ENCODE measurements at regions not wholly inside any gene's neighbourhood (a gene's known extent, or its start where the extent isn't known, plus 50 kb on each side); places are given as distances from the start of the nearest gene placed in this dataset.

- H3K36me3 ChIP-seq: no peaks in the 10 kb centered on the region
- no peak overlapping the region for H3K4me3 ChIP-seq
- WGBS, 2 donors (ENCODE audit: low coverage in 1 of 2): 91 to 92% methylated on average over 6 of the region's 6 CpGs
- H3K27ac ChIP-seq: no peak overlapping the region
- H3K4me1 ChIP-seq: no peaks in the 10 kb centered on the region
- H3K27me3 ChIP-seq: no peaks in the 10 kb centered on the region
- H3K9me3 ChIP-seq: no peaks in the 10 kb centered on the region
- intact Hi-C loops (cut with DNase I; ENCODE audit: low total_unique reads): no loop called here
- DNase-seq: no peak
- in situ Hi-C loops (cut with MboI; ENCODE audit: low pct_ligation_motif_present in 1 of 4, low pct_unique_long_range_greater_than_20kb in 1 of 4, low sequenced_read_pairs in 3 of 4): no loop called here
- TF ChIP-seq POLR2A (IDR thresholded peaks at IDR 0.05) (no peak), EP300 (IDR thresholded peaks at IDR 0.05; ENCODE audit: low read depth) (no peak), POLR2AphosphoS5 (IDR thresholded peaks at IDR 0.05) (no peak)
- TF ChIP-seq, protein P1, sequence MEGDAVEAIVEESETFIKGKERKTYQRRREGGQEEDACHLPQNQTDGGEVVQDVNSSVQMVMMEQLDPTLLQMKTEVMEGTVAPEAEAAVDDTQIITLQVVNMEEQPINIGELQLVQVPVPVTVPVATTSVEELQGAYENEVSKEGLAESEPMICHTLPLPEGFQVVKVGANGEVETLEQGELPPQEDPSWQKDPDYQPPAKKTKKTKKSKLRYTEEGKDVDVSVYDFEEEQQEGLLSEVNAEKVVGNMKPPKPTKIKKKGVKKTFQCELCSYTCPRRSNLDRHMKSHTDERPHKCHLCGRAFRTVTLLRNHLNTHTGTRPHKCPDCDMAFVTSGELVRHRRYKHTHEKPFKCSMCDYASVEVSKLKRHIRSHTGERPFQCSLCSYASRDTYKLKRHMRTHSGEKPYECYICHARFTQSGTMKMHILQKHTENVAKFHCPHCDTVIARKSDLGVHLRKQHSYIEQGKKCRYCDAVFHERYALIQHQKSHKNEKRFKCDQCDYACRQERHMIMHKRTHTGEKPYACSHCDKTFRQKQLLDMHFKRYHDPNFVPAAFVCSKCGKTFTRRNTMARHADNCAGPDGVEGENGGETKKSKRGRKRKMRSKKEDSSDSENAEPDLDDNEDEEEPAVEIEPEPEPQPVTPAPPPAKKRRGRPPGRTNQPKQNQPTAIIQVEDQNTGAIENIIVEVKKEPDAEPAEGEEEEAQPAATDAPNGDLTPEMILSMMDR (IDR thresholded peaks at IDR 0.05): no peak
Observed at GRCh38 chr2:49270091-49270490, 115.8 kb upstream of the FSHR start.

DNA sequence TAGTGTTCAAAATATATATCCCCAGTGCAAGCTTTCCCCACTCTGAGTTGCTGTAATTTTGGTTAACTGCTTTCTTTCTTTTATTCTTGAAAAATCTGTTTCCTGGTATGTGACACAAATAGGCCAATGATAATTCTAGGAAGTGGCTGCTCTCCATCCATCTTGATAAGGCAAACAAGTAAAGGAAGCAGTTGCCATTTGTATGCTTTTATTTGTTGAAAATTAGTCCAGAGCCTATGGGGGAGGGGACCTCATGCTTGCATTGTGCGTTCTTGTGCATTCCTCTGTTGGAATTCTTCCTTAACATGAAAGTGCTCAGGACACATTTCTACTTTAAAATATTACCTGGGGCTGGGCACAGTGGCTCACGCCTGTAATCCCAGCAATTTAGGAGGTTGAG is 111.2 kb upstream of the FSHR start:
- DNase-seq: no peak
- TF ChIP-seq EP300 (IDR thresholded peaks at IDR 0.05; ENCODE audit: low read depth) (no peak), POLR2A (IDR thresholded peaks at IDR 0.05) (no peak), POLR2AphosphoS5 (IDR thresholded peaks at IDR 0.05) (no peak)
- TF ChIP-seq, protein P1 (IDR thresholded peaks at IDR 0.05): no peak
- Histone ChIP-seq H3K4me1 (no peaks in the 10 kb centered on the region), H3K9me3 (no peaks in the 10 kb centered on the region), H3K4me3 (no peak overlapping the region), H3K27ac (no peak overlapping the region), H3K27me3 (no peaks in the 10 kb centered on the region), H3K36me3 (no peaks in the 10 kb centered on the region)
- in situ Hi-C loops (cut with MboI; ENCODE audit: low pct_ligation_motif_present in 1 of 4, low pct_unique_long_range_greater_than_20kb in 1 of 4, low sequenced_read_pairs in 3 of 4): no loop called here
- intact Hi-C loops (cut with DNase I; ENCODE audit: low total_unique reads): no loop called here
- WGBS, 2 donors (ENCODE audit: low coverage in 1 of 2): 77% methylated on average over 2 of the region's 2 CpGs; no CpG with 5 or more reads in 1 of the 2 donors

DNA sequence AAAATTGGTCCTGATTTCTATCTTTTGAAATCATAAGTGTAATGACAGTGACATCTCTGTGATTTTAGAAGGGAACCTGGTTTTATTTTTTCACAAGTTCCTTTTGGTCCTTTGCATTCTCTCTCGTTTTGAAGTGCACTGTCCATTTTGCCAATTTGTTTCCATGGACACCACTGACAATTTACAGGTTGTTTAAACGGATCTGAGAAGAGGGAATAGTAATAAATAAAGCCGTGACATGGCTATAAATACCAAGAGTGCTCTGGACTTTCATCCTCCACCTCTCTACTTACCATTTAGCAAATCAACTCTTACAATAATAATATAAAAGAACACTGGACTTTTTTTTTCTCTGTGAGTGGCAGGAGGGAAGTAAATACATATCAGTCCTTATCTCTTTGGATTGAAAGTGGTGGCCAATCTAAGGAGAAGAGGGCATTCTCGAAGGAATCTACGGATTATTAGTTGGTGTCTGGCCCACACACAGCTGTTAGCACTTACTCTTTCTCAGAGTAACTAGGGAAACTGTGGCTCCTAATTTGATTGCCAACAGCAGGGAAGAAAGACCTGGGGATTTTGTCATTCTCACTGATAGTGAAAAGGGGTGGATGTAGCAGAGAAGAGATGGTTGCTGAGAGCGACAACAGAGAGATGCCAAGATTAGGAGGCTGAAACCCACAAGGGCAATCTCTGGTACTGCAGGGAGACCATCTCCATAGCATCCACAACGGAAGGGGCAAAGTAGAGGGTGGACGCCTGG is 108.7 kb upstream of the FSHR start:
- 44 to 54% methylated on average over 7 to 8 of the region's 8 CpGs for WGBS, 2 donors (ENCODE audit: low coverage in 1 of 2)
- TF ChIP-seq, protein P1 (IDR thresholded peaks at IDR 0.05): no peak
- TF ChIP-seq POLR2AphosphoS5 (IDR thresholded peaks at IDR 0.05): no peak
- no peak for TF ChIP-seq POLR2A (IDR thresholded peaks at IDR 0.05)
- TF ChIP-seq EP300 (IDR thresholded peaks at IDR 0.05; ENCODE audit: low read depth): no peak
- Histone ChIP-seq H3K36me3 (no peaks in the 10 kb centered on the region), H3K27ac (no peak overlapping the region), H3K27me3 (no peaks in the 10 kb centered on the region), H3K4me1 (no peaks in the 10 kb centered on the region), H3K4me3 (no peak overlapping the region), H3K9me3 (no peaks in the 10 kb centered on the region)
- in situ Hi-C loops (cut with MboI; ENCODE audit: low pct_ligation_motif_present in 1 of 4, low pct_unique_long_range_greater_than_20kb in 1 of 4, low sequenced_read_pairs in 3 of 4) (no loop called here), intact Hi-C loops (cut with DNase I; ENCODE audit: low total_unique reads) (no loop called here)
- DNase-seq: no peak

DNA sequence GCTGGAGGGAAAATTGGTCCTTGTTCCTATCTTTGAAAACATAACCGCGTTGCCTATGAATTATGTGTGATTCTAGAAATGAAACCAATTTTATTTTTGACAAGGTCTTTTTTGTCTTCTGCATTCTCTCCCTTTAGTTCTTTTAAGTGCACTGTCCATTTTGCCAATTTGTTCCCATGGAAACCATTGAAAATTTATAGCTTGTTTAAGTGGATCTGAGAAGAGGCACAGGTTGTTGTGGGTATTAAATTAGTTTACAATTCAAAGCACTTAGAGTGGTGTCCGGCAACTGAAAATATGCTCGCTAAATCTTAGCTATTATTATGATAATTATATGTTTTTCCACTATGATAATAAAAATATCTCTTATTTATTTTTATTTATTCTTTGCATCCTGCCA is 107.5 kb upstream of the FSHR start:
- Histone ChIP-seq H3K36me3 (no peaks in the 10 kb centered on the region), H3K4me3 (no peak overlapping the region), H3K9me3 (no peaks in the 10 kb centered on the region), H3K4me1 (no peaks in the 10 kb centered on the region), H3K27ac (no peak overlapping the region), H3K27me3 (no peaks in the 10 kb centered on the region)
- in situ Hi-C loops (cut with MboI; ENCODE audit: low pct_ligation_motif_present in 1 of 4, low pct_unique_long_range_greater_than_20kb in 1 of 4, low sequenced_read_pairs in 3 of 4): no loop called here
- WGBS, 2 donors (ENCODE audit: low coverage in 1 of 2): 68 to 80% methylated on average over 4 of the region's 4 CpGs
- DNase-seq: no peak
- no peak for TF ChIP-seq EP300 (IDR thresholded peaks at IDR 0.05; ENCODE audit: low read depth)
- TF ChIP-seq, protein P1 (IDR thresholded peaks at IDR 0.05): no peak
- no peak for TF ChIP-seq POLR2A (IDR thresholded peaks at IDR 0.05)
- no peak for TF ChIP-seq POLR2AphosphoS5 (IDR thresholded peaks at IDR 0.05)
- intact Hi-C loops (cut with DNase I; ENCODE audit: low total_unique reads): no loop called here

Measured in transverse colon (tissue), 4 donors.